PC-3 (cell line): ENCODE measurements at regions not wholly inside any gene's neighbourhood (a gene's known extent, or its start where the extent isn't known, plus 50 kb on each side); places are given as distances from the start of the nearest gene placed in this dataset.

Experiments
- ATAC-seq: fragments of 200-7000 bp; cut with Tn5 transposase; 2 replicates; pipeline ENCODE4 v1.9.1; 2020; ENCODE audit warnings: mild to moderate bottlenecking, moderate library complexity
- BruUV-seq: library from RNA; stranded (reverse); fragments of 400-500 nt; replicated peaks from 2 replicates; lab custom pipeline; 2021; lab: Mats Ljungman, UMichigan
- CTCF ChIA-PET: fragments of 300-600 bp; sonication (Branson Sonifier 250); formaldehyde crosslinking; loops from one replicate; lab custom pipeline; 2022; ENCODE audit warnings: antibody characterized with exemption; lab: Charles Lee
- POLR2A ChIA-PET: fragments of 300-600 bp; sonication (Branson Sonifier 250); formaldehyde crosslinking; loops from one replicate; lab custom pipeline; 2022; ENCODE audit warnings: antibody characterized with exemption; ENCODE audit not compliant: unreplicated experiment; lab: Charles Lee
- DNase-seq: peaks from one replicate; pipeline ENCODE4 v3.0.0-alpha.2; 2015
- H2AFZ ChIP-seq: fragments of 300-600 bp; sonication (generic); 2 replicates; pipeline ENCODE4 v1.6.0; 2016; ENCODE audit warnings: antibody characterized with exemption, low read length
- H3F3A ChIP-seq: fragments of 300-600 bp; sonication (generic); one replicate; pipeline ENCODE4 v1.6.0; 2017; ENCODE audit warnings: antibody characterized with exemption, low read length, control low read depth, mild to moderate bottlenecking; ENCODE audit not compliant: unreplicated experiment
- H3K27ac ChIP-seq: fragments of 300-600 bp; sonication (generic); 2 replicates; pipeline ENCODE4 v1.5.1; 2016; ENCODE audit warnings: mild to moderate bottlenecking, low read length
- H3K27me3 ChIP-seq: fragments of 300-600 bp; sonication (generic); 2 replicates; pipeline ENCODE4 v1.6.1; 2016; ENCODE audit warnings: low read length, mixed read lengths
- H3K36me3 ChIP-seq: fragments of 300-600 bp; sonication (generic); 2 replicates; pipeline ENCODE4 v1.6.1; 2016; ENCODE audit warnings: low read depth, mixed run types, low read length, mixed read lengths
- H3K4me1 ChIP-seq: fragments of 300-600 bp; sonication (generic); 2 replicates; pipeline ENCODE4 v1.5.1; 2016; ENCODE audit warnings: low read length; ENCODE audit not compliant: insufficient read depth
- H3K4me2 ChIP-seq: fragments of 300-600 bp; sonication (generic); 2 replicates; pipeline ENCODE4 v1.6.0; 2016; ENCODE audit warnings: low read length
- H3K4me3 ChIP-seq: fragments of 300-600 bp; sonication (generic); 2 replicates; pipeline ENCODE4 v1.5.1; 2016; ENCODE audit warnings: mild to moderate bottlenecking, low read length, mixed read lengths
- H3K79me2 ChIP-seq: fragments of 300-600 bp; sonication (generic); 2 replicates; pipeline ENCODE4 v1.6.1; 2017; ENCODE audit warnings: low read length, mixed read lengths
- H3K9ac ChIP-seq: fragments of 300-600 bp; sonication (generic); 2 replicates; pipeline ENCODE4 v1.6.0; 2016; ENCODE audit warnings: mild to moderate bottlenecking, low read length
- H3K9me2 ChIP-seq: fragments of 300-600 bp; sonication (generic); replicated peaks from 2 replicates; pipeline ENCODE4 v1.6.1; 2016; ENCODE audit warnings: mixed run types, low read length, mixed read lengths
- H3K9me3 ChIP-seq: fragments of 300-600 bp; sonication (generic); 2 replicates; pipeline ENCODE4 v1.6.1; 2016; ENCODE audit warnings: low read length, mixed read lengths
- H4K20me1 ChIP-seq: fragments of 300-600 bp; sonication (generic); 2 replicates; pipeline ENCODE4 v1.6.1; 2016; ENCODE audit warnings: low read length, mixed read lengths
- EZH2 ChIP-seq: fragments of 300-600 bp; sonication (generic); IDR thresholded peaks from one replicate; pipeline ENCODE4 v1.6.1; 2017; ENCODE audit warnings: antibody characterized with exemption, mild to moderate bottlenecking, low read length; ENCODE audit not compliant: unreplicated experiment
- EZH2phosphoT487 ChIP-seq: fragments of 300-600 bp; sonication (generic); IDR thresholded peaks from 2 replicates; pipeline ENCODE4 v1.6.1; 2018; ENCODE audit warnings: mild to moderate bottlenecking, antibody characterized with exemption, low read length, borderline replicate concordance
- intact Hi-C: fragments of 100-400 bp; cut with micrococcal nuclease; formaldehyde crosslinking; loops from 2 replicates; pipeline ENCODE4 v1.9.0; 2023
- TF ChIP-seq, protein P1 (sequence below): fragments of 300-600 bp; sonication (generic); conservative IDR thresholded peaks from 2 replicates; pipeline ENCODE4 v1.5.1; 2017; ENCODE audit warnings: antibody characterized with exemption, low read depth, mild to moderate bottlenecking, low read length

DNA sequence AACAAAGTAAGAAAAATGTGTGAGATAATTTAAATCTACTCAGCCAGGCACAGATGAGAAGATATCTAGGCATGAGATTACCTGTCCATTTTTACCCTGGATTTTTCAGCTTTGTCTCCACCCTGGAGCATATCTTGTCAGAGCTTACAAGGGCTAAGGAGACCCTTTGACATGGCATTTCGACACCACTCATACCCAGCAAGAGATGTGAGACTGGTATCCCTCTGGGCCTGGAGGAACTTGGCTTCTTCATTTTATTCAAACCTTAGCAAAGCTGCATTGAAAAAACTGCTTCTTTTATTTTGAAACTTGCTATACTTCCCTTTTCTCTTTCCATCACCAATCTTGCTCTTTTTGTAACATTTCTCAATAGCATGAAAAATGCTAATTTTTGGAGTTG, 194.9 kb upstream of the HNMT start:
- no peaks in the 10 kb centered on the region for H3K9me3 ChIP-seq
- ATAC-seq (no peak), DNase-seq (no peak)
- POLR2A ChIA-PET, result no interaction called here
- no peaks in the 10 kb centered on the region for H4K20me1 ChIP-seq
- no peaks in the 10 kb centered on the region for H3K36me3 ChIP-seq
- H3K79me2 ChIP-seq, result no peaks in the 10 kb centered on the region
- no peak overlapping the region for H3K9ac ChIP-seq
- CTCF ChIA-PET, result no interaction called here
- H3K4me2 ChIP-seq, result no peak overlapping the region
- no peaks in the 10 kb centered on the region for H3K9me2 ChIP-seq
- no peak overlapping the region for H3K27ac ChIP-seq
- BruUV-seq, result no TSS peak
- TF ChIP-seq EZH2phosphoT487 (no peak), EZH2 (no peak)
- TF ChIP-seq, protein P1, sequence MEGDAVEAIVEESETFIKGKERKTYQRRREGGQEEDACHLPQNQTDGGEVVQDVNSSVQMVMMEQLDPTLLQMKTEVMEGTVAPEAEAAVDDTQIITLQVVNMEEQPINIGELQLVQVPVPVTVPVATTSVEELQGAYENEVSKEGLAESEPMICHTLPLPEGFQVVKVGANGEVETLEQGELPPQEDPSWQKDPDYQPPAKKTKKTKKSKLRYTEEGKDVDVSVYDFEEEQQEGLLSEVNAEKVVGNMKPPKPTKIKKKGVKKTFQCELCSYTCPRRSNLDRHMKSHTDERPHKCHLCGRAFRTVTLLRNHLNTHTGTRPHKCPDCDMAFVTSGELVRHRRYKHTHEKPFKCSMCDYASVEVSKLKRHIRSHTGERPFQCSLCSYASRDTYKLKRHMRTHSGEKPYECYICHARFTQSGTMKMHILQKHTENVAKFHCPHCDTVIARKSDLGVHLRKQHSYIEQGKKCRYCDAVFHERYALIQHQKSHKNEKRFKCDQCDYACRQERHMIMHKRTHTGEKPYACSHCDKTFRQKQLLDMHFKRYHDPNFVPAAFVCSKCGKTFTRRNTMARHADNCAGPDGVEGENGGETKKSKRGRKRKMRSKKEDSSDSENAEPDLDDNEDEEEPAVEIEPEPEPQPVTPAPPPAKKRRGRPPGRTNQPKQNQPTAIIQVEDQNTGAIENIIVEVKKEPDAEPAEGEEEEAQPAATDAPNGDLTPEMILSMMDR, result no peak
- no peak overlapping the region for H3K4me3 ChIP-seq
- H3K4me1 ChIP-seq, result no peaks in the 10 kb centered on the region
- H3F3A ChIP-seq, result no peaks in the 10 kb centered on the region
- intact Hi-C loops, result no loop called here
- H2AFZ ChIP-seq, result no peak overlapping the region
- peaks cover under 1% of the 10 kb centered on the region; the same call in 1 of the 2 replicates for H3K27me3 ChIP-seq

DNA sequence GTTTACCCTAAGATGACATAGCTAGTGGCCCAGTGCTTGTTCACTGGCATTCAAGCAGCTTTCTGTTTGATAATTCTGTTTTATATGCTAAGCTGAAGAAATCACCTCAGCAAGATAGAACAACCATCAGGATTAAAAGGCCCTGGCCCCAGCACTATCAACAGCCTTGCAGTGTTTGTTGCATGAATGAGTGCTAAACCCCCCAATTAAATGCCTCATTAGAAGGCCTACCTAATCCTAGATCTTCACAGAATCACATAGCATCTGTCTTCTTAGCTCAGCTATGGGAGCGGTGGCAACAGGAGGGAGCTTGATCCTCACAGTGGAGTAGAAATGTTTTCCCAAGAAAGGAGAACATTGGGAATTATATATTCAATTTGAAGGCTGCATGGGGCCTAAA, 194.1 kb upstream of the HNMT start:
- ATAC-seq, result no peak
- no peaks in the 10 kb centered on the region for H3K79me2 ChIP-seq
- TF ChIP-seq EZH2phosphoT487, result no peak
- TF ChIP-seq EZH2, result no peak
- TF ChIP-seq, protein P1, result no peak
- intact Hi-C loops, result no loop called here
- H3K4me3 ChIP-seq, result no peak overlapping the region
- BruUV-seq, result no TSS peak
- H3K9me2 ChIP-seq, result no peaks in the 10 kb centered on the region
- CTCF ChIA-PET, result no interaction called here
- no peaks in the 10 kb centered on the region for H3K36me3 ChIP-seq
- POLR2A ChIA-PET, result no interaction called here
- no peak overlapping the region for H3K9ac ChIP-seq
- H2AFZ ChIP-seq, result no peak overlapping the region
- DNase-seq, result no peak
- no peaks in the 10 kb centered on the region for H4K20me1 ChIP-seq
- peaks cover 5% of the 10 kb centered on the region; the same call in 1 of the 2 replicates for H3K27me3 ChIP-seq
- H3K9me3 ChIP-seq, result no peaks in the 10 kb centered on the region
- H3K4me2 ChIP-seq, result no peak overlapping the region
- no peaks in the 10 kb centered on the region for H3F3A ChIP-seq
- no peak overlapping the region for H3K27ac ChIP-seq
- no peaks in the 10 kb centered on the region for H3K4me1 ChIP-seq

DNA sequence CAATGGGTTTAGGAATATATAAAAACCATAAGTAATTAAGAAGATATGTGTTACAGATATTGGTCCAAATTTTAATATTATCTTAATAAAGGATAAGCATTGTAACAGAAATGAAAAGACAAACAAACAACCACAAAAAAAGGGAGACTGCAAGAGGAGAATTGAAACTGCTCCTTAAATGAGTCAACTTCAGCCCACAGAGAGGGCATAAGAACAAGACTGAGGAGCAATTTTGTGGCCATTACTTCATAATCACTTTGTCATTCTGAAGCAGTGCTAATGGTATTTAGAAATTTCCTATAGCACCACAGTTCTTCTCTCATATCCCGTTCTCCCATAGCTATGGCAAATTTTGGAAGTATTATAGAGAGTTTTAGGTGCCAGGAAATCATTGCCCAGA, 193.2 kb upstream of the HNMT start:
- Histone ChIP-seq H3K4me3 (no peak overlapping the region), H3F3A (no peaks in the 10 kb centered on the region), H3K27me3 (peaks cover 5% of the 10 kb centered on the region; the same call in 1 of the 2 replicates), H2AFZ (no peak overlapping the region), H3K36me3 (no peaks in the 10 kb centered on the region), H3K9ac (no peak overlapping the region), H3K9me2 (no peaks in the 10 kb centered on the region), H3K27ac (no peak overlapping the region), H3K79me2 (no peaks in the 10 kb centered on the region), H3K4me1 (no peaks in the 10 kb centered on the region), H3K9me3 (no peaks in the 10 kb centered on the region), H3K4me2 (no peak overlapping the region), H4K20me1 (no peaks in the 10 kb centered on the region)
- TF ChIP-seq EZH2phosphoT487 (no peak), EZH2 (no peak)
- TF ChIP-seq, protein P1, result no peak
- DNase-seq (no peak), ATAC-seq (no peak)
- intact Hi-C loops, result no loop called here
- BruUV-seq, result no TSS peak
- ChIA-PET CTCF (no interaction called here), POLR2A (no interaction called here)
